NCI-H446 (cell line): ENCODE measurements at regions not wholly inside any gene's neighbourhood (a gene's known extent, or its start where the extent isn't known, plus 50 kb on each side); places are given as distances from the start of the nearest gene placed in this dataset.
"Not testable (repeated sequence)": the region's sequence is repeated elsewhere in the genome, so short reads cannot be mapped to it uniquely, and the experiment has no call there.

Experiments
- DNase-seq, 2 experiments: peaks; one replicate each; lab custom pipeline; 2025; lab: John Stamatoyannopoulos, UW

DNA sequence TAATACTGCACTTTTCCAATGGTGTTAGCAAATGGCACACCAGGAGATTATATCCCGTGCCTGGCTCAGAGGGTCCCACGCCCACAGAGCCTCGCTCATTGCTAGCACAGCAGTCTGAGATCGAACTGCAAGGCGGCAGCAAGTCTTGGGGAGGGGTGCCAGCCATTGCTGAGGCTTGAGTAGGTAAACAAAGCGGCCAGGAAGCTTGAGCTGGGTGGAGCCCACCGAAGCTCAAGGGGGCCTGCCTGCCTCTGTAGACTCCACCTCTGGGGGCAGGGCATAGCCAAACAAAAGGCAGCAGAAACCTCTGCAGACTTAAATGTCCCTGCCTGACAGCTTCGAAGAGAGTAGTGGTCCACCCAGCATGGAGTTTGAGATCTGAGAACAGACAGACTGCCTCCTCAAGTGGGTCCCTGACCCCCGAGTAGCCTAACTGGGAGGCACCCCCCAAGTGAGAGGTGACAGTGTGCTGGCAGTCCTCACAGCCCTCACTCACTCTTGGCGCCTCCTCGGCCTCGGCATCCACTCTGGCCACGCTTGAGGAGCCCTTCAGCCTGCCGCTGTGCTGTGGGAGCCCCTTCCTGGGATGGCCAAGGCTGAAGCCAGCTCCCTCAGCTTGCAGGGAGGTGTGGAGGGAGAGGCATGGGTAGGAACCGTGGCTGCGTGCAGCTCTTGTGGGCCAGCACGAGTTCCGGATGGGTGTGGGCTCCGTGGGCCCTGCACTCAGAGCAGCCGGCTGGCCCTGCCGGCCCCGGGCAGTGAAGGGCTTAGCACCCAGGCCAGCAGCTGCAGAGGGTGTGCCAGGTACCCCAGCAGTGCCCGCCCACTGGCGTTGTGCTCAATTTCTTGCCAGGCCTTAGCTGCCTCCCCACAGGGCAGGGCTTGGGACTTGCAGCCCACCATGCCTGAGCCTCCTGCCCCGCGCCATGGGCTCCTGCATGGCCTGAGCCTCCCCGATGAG, 188.0 kb downstream of the MMUT start:
- not testable (repeated sequence) for DNase-seq

DNA sequence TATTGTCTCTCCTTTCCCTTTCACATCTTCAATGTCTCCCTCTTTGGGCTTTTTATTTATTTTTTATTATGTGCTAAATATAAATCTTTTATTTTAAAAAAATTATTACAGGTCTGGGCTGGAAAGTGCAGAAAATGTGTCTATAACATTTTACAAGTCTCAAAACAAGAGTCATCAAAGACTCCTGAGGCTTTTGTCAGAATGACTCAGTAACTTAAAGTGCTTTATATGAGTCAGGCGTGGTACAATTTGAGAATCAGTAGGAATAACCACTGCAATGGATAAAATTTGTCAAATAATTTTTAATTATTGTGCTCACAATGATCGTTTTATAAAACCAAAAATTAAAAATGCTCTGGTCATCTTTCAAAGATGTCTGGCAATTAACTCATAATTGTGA, 193.9 kb downstream of the MMUT start:
- no peak for DNase-seq

GRCh38 chr6:49264909-49265308, 198.1 kb downstream of the MMUT start:
- DNase-seq, result no peak

DNA sequence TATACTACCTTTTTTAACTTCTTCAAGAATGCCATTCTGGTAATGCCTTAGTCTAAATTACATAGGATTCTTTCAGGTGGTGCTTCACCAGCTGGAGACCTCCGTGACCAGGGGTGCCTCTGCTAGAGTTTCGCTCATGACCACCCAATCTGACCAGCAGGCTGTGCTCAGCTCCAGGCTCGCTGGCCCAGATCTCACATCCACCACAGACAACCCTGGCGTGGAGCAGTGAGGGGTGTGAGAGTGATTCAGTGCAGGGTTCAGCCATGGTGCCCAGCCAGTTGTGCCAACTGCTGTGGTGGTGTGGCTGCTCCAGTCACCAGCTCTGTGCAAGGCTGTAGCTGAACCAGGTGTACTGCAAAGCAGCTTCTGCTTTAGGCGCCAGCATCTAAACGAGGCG, 198.6 kb downstream of the MMUT start:
- DNase-seq, result no peak

DNA sequence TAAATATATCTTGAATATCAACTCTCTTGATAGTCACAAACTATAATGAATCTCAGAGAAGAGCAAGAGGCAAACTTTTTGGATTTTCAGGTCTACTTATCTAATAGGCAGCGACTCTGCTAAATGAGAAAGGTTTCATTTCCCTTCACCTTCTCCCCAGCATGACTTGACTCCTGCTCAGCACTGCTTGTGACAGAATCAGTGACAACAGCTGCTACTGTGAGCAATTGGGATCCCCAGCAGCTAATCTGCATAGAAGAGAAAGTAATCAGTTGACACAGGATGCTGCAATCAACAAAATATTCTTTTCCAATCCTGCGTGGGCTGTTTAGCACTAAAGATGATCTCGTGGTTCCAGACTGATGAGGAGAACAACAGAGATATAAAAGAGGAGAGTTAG, 205.5 kb downstream of the MMUT start:
- DNase-seq, result no peak

GRCh38 chr6:49255335-49255734, 207.7 kb downstream of the MMUT start:
- DNase-seq, result no peak

DNA sequence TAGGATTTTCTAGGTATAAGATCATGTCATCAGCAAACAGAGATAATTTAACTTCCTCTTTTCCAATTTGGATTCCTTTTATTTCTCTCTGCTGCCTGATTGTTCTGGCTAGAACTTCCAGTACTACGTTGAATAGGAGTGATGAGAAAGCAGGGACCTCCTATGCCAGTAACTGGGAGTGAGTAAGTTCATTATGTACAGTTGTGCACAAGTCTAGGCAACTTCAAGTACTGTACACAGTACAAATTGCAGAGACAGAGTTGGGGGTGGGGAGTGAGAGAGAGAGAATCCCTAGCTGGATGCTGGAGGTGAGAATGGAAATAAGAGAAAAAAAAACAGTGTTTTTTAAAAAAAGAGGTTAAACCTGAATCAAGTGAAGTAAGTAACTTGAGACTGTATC, 210.2 kb downstream of the MMUT start:
- no peak for DNase-seq

- DNase-seq, result no peak
These were observed 229.6 kb downstream of the MMUT start for GRCh38 chr6:49233483-49233882.

GRCh38 chr6:49225471-49225870, 237.6 kb downstream of the MMUT start:
- no peak for DNase-seq

GRCh38 chr6:49220293-49220692, 242.8 kb downstream of the MMUT start:
- DNase-seq, result no peak

DNA sequence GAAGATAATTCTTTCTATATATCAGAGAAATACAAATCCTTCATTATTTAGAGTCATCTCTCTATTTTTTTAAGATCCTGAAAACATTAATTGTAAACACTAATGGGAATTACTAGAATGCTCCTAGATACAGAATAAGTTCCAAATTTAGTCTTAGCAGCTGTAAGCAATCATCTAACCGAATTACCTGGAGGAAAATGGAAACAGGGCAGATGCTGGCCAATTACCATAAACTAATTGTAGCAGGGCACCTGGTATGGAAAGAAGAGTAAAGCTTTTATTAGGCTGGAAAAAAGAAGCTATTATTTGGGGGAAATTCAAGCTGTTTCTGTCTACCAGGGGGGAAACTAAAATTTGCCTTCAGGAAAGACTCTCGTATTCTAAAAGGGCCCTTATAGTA, 257.5 kb downstream of the MMUT start:
- DNase-seq, result no peak

DNA sequence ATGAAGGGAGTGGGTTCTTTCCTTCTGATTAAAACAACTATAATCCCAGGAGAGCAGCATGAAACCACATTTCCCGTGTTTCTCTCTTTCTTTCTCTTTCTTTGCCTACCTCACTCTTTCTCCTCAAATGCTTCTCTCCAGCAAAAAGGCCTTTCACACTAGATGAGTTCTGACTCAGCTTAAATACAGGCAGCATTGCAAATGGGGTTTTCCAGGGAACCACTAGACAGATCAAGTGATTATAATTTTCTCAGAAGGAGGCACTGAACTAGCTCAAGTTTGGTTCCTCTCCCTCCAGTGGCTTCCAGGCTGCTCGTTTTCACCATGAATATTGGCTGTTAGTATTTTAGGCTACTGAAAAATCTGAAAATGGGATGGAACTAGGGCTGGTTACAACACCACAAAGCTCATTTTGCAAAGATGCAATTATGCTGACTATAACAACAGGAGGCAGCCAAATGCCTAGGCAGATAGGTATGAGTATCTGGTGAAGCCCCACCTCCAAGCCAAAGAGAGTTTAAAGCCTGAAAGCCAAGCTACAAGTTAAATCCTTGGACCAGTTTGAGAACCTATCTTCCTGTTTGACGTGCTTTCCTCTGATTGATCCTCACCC, 260.0 kb downstream of the MMUT start:
- DNase-seq, result no peak

DNA sequence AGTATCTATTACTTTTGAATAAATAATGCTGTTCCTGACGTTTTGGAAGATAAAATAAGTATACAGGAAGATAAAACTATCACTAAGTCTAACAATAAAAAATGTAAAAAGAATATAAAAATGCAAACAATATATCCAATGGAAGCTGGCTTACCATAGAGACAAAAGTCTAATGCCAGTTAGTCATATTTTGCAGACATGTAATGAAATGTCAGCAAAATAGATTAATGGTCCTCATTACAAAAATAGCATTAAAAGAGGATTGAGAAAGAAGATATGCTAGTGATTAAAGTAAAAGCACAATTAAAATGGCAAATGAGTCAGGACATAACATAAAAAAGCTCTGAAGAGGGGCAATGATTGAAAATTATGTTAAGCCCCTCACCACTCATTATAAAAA, 265.0 kb downstream of the MMUT start:
- DNase-seq, result no peak

DNA sequence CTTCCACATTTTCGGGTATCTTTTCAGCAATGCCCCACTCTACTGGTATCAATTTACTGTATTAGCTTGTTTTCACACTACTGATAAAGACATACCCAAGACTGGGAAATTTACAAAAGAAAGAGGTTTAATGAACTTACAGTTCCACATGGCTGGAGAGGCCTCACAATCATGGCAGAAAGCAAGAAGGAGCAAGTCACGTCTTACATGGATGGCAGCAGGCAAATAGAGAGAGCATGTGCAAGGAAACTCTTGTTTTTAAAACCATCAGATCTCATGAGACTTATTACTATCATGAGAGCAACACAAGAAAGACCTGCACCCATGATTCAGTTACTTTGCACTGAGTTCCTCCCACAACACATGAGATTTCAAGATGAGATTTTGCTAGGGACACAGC, 300.7 kb downstream of the MMUT start:
- not testable (repeated sequence) for DNase-seq

GRCh38 chr6:49155316-49155715, 307.7 kb downstream of the MMUT start:
- DNase-seq, result no peak

- no peak for DNase-seq
These were observed 311.1 kb downstream of the MMUT start for GRCh38 chr6:49151957-49152356.

DNA sequence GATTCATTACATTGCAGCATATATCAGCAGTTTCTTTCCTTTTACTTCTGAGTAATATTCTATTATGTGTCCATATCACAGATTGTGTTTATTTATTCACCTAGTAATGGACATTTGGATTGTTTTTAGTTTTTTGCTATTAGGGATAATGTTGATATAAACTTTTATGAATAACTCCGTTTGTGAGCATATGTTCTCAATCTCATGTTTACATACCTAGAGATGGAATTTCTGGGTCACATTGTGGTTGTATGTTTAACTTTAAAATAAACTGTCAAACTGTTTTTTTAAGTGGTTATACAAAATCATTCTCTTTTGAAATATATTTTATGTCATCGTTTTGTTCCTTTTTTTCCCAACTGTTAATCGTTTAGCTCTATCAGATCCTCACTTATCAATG, 311.6 kb downstream of the MMUT start:
- no peak for DNase-seq

- no peak for DNase-seq
These were observed 312.0 kb downstream of the MMUT start for GRCh38 chr6:49151033-49151432.

- DNase-seq, result no peak
These were observed 317.8 kb downstream of the MMUT start for GRCh38 chr6:49145280-49145679.

DNA sequence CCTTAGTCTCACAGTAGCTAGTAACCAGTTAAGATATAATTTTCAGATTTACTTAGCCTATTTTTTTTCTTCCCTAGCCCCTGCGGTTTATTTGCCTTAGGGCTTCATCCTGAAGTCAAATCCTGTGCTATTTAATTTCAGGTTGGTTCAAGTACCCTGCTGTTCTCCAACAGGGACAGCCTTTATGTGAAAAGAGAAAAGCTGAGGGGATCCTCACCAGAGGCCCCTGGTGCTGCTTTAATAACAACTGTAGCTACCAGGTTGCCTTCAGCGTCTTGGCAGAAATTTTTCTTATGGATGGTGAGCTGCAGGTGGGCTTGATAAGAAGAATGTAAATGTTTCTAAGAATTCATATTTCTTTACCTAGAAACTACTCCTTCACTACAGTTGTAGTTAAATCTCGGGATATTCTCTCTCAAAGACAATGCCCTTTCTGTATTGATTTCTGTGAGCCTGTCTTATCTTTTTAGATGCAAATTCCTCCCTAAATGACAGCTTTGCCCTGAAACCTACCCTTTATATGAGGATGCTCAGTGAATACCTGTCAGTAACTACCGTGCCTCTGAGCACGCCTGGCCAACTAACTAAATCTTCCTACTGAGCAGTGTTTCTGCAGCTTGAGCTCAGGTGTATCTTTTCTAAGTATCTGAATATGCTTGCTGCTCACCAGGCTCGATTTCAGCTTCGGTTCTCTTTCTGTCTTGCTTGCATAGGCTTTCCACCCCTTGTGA, 320.5 kb downstream of the MMUT start:
- DNase-seq, result no peak

DNA sequence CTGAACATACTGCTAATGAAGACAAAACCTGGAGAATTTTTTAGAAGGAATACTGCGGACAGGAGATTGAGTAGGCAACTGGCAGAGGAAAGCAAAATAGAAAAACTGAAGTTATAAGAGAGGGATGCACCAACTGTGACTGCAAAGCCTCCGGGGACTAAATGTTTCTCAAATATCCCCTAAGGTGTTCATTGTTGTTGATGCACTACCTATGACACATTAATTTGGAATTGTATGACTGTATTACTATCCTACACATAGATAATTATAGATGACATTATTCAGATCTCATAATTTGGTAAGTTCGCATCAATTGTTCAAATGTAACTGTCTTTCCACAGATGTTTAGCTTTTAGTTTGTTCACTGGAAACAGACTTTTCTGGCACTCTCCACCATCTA, 341.1 kb downstream of the MMUT start:
- DNase-seq, result no peak

DNA sequence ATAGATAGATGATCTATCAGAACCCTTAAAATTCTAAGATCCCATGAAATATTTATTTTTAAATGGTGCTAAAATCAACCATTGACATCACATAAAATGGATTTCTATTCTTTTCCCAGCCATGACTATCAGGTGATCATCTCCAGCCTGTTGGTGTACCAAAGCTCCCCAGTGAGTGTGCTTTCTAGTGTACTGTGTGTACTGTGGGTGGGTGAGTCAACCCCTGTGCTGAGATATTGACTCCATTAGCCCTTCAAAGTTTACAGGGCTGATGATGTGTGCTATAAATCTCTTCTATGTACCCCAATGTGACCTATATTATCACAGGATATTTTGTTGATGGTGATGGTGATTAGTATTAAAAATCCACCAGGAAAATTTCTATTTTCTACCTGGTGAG, 344.6 kb downstream of the MMUT start:
- DNase-seq, result no peak

DNA sequence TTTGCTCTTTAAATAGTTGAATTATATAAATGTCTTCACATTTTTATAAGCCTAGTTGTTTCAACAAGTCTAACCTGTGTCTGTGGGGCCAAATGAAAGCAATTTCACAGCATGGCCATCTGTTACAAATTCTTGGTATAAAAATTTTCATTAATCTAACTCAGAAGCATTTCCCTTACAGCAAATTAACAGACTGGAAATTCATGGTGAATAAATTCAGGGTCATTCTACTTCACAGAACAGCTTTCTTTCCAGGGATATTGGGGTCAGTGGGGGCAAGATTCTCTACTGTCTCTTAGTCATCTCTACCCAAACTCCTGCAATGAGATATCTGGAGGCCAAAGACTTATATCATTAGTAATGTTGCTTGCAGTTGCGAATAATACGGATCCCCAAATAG, 352.1 kb downstream of the MMUT start:
- DNase-seq, result peak; percentile 53 to 68
